ENCODE measurements at regions not wholly inside any gene's neighbourhood (a gene's known extent, or its start where the extent isn't known, plus 50 kb on each side); places are given as distances from the start of the nearest gene placed in this dataset.

GRCh38 chr21:40947713-40948112, 100.8 kb upstream of the DSCAM start:
- Histone ChIP-seq H3K4me1 (ENCODE audit: control insufficient read depth in 2 of 3, insufficient read depth in 2 of 3, low read depth in 1 of 3, low read length in 3 of 3) (no peaks in the 10 kb centered on the region), H3K36me3 (ENCODE audit: control insufficient read depth in 2 of 3, insufficient read depth in 3 of 3, low read length in 3 of 3) (no peaks in the 10 kb centered on the region), H3K9ac (ENCODE audit: low read length in 3 of 3) (no peak overlapping the region), H3K27ac (ENCODE audit: low read depth in 2 of 2, low read length in 2 of 2) (no peak overlapping the region), H3K9me3 (ENCODE audit: control insufficient read depth in 2 of 3, insufficient read depth in 1 of 3, low read length in 3 of 3) (peaks cover 0 to 4% (median 0%) of the 10 kb centered on the region in 3 donors), H3K4me3 (ENCODE audit: low read length in 3 of 3) (no peak overlapping the region), H3K27me3 (ENCODE audit: control insufficient read depth, insufficient read depth, low read length) (no peaks in the 10 kb centered on the region)
- FAIRE-seq, result no peak
- TF ChIP-seq, protein P1, sequence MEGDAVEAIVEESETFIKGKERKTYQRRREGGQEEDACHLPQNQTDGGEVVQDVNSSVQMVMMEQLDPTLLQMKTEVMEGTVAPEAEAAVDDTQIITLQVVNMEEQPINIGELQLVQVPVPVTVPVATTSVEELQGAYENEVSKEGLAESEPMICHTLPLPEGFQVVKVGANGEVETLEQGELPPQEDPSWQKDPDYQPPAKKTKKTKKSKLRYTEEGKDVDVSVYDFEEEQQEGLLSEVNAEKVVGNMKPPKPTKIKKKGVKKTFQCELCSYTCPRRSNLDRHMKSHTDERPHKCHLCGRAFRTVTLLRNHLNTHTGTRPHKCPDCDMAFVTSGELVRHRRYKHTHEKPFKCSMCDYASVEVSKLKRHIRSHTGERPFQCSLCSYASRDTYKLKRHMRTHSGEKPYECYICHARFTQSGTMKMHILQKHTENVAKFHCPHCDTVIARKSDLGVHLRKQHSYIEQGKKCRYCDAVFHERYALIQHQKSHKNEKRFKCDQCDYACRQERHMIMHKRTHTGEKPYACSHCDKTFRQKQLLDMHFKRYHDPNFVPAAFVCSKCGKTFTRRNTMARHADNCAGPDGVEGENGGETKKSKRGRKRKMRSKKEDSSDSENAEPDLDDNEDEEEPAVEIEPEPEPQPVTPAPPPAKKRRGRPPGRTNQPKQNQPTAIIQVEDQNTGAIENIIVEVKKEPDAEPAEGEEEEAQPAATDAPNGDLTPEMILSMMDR (IDR thresholded peaks at IDR 0.05; ENCODE audit: borderline replicate concordance, extremely low read depth, insufficient read depth), result no peak
- intact Hi-C loops (cut with DNase I), result no loop called here
- DNase-seq, result no peak

- DNase-seq (no peak), FAIRE-seq (no peak)
- Histone ChIP-seq H3K9ac (ENCODE audit: low read length in 3 of 3) (no peak overlapping the region), H3K27me3 (ENCODE audit: control insufficient read depth, insufficient read depth, low read length) (no peaks in the 10 kb centered on the region), H3K4me3 (ENCODE audit: low read length in 3 of 3) (no peak overlapping the region), H3K36me3 (ENCODE audit: control insufficient read depth in 2 of 3, insufficient read depth in 3 of 3, low read length in 3 of 3) (no peaks in the 10 kb centered on the region), H3K9me3 (ENCODE audit: control insufficient read depth in 2 of 3, insufficient read depth in 1 of 3, low read length in 3 of 3) (no peaks in the 10 kb centered on the region), H3K4me1 (ENCODE audit: control insufficient read depth in 2 of 3, insufficient read depth in 2 of 3, low read depth in 1 of 3, low read length in 3 of 3) (no peaks in the 10 kb centered on the region), H3K27ac (ENCODE audit: low read depth in 2 of 2, low read length in 2 of 2) (no peak overlapping the region)
- TF ChIP-seq, protein P1 (IDR thresholded peaks at IDR 0.05; ENCODE audit: borderline replicate concordance, extremely low read depth, insufficient read depth), result no peak
- intact Hi-C loops (cut with DNase I), result no loop called here
These were observed 104.0 kb upstream of the DSCAM start for GRCh38 chr21:40950970-40951369.

- no peaks in the 10 kb centered on the region for H3K9me3 ChIP-seq (ENCODE audit: control insufficient read depth in 2 of 3, insufficient read depth in 1 of 3, low read length in 3 of 3)
- H3K9ac ChIP-seq (ENCODE audit: low read length in 3 of 3), result no peak overlapping the region
- H3K4me1 ChIP-seq (ENCODE audit: control insufficient read depth in 2 of 3, insufficient read depth in 2 of 3, low read depth in 1 of 3, low read length in 3 of 3), result no peaks in the 10 kb centered on the region
- FAIRE-seq (no peak), DNase-seq (no peak)
- no peaks in the 10 kb centered on the region for H3K27me3 ChIP-seq (ENCODE audit: control insufficient read depth, insufficient read depth, low read length)
- no peak overlapping the region for H3K4me3 ChIP-seq (ENCODE audit: low read length in 3 of 3)
- no peak overlapping the region for H3K27ac ChIP-seq (ENCODE audit: low read depth in 2 of 2, low read length in 2 of 2)
- TF ChIP-seq, protein P1 (IDR thresholded peaks at IDR 0.05; ENCODE audit: borderline replicate concordance, extremely low read depth, insufficient read depth), result no peak
- H3K36me3 ChIP-seq (ENCODE audit: control insufficient read depth in 2 of 3, insufficient read depth in 3 of 3, low read length in 3 of 3), result no peaks in the 10 kb centered on the region
- intact Hi-C loops (cut with DNase I), result no loop called here
These were observed 105.8 kb upstream of the DSCAM start for GRCh38 chr21:40952551-40953323.
